ENCODE measurements at regions not wholly inside any gene's neighbourhood (a gene's known extent, or its start where the extent isn't known, plus 50 kb on each side); places are given as distances from the start of the nearest gene placed in this dataset.

DNA sequence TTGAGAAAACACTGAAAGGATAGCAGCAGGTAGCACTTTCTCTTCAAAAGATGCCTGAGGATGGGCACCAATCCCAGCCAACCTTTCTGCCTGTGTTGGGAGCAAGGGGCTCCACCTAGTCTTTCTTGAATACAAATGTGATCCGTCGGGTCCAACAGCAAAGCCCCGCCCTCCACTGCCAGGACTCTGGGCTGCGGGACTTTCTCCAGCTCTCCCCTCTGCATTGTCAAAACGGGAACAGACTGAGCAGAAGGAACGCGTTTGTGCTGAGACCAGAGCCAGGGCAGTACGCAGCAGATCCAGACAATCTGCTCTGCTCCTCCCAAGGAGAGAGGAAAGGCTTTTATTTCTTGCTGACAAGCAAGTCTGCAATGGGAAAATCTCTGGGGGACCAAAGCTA lies 139.7 kb downstream of the SEC61B start:
- H3K9me3 ChIP-seq (replicated peaks in 1 of 2; ENCODE audit: control insufficient read depth in 1 of 2, insufficient read depth in 1 of 2, low read length in 2 of 2), result no peaks in the 10 kb centered on the region
- H3K79me2 ChIP-seq (ENCODE audit: insufficient read depth, low read length), result no peaks in the 10 kb centered on the region
- intact Hi-C loops (cut with micrococcal nuclease), result no loop called here
- H3K36me3 ChIP-seq (replicated peaks in 1 of 2; ENCODE audit: control insufficient read depth in 1 of 2, insufficient read depth in 2 of 2, low read length in 2 of 2), result no peaks in the 10 kb centered on the region
- no peak overlapping the region for H3K4me2 ChIP-seq (replicated peaks; ENCODE audit: extremely low read depth, low read length, poor library complexity, severe bottlenecking)
- no peak overlapping the region for H2AFZ ChIP-seq (ENCODE audit: insufficient read depth, low read depth, low read length, poor library complexity, severe bottlenecking)
- no peaks in the 10 kb centered on the region for H3K4me1 ChIP-seq (ENCODE audit: control insufficient read depth in 1 of 2, insufficient read depth in 2 of 2, low read length in 2 of 2)
- Mint-ChIP-seq H3K4me1 (no peaks in the 10 kb centered on the region), H3K27me3 (ENCODE audit: low read depth in 3 of 3) (peaks cover 12 to 23% (median 18%) of the 10 kb centered on the region in 3 donors), H3K4me3 (peak overlapping the region in 1 of 2 donors; percentile 17), H3K36me3 (no peaks in the 10 kb centered on the region), H3K9me3 (no peaks in the 10 kb centered on the region), H3K27ac (no peak overlapping the region)
- TF ChIP-seq CTCF (IDR thresholded peaks at IDR 0.05), result no peak
- H3K27ac ChIP-seq (ENCODE audit: low read depth in 1 of 2, low read length in 2 of 2), result no peak overlapping the region
- peaks cover 3 to 14% of the 10 kb centered on the region in 2 donors for H3K27me3 ChIP-seq (ENCODE audit: control insufficient read depth in 2 of 2, insufficient read depth in 2 of 2, low read length in 2 of 2)
- no peak overlapping the region for H3K9ac ChIP-seq (ENCODE audit: insufficient read depth, low read length, poor library complexity, severe bottlenecking)
- no peak overlapping the region for H3K4me3 ChIP-seq (replicated peaks in 1 of 3; ENCODE audit: low read depth in 2 of 3, low read length in 3 of 3)
- 9% methylated on average over 8 of the region's 8 CpGs for WGBS (ENCODE audit: insufficient coverage)
- no peak for DNase-seq
- no peaks in the 10 kb centered on the region for H4K20me1 ChIP-seq (ENCODE audit: insufficient read depth, low read length)

GRCh38 chr9:99362321-99362720 lies 140.2 kb downstream of the SEC61B start:
- Histone ChIP-seq H3K27ac (ENCODE audit: low read depth in 1 of 2, low read length in 2 of 2) (no peak overlapping the region), H3K27me3 (ENCODE audit: control insufficient read depth in 2 of 2, insufficient read depth in 2 of 2, low read length in 2 of 2) (peaks cover 3 to 14% of the 10 kb centered on the region in 2 donors), H3K9ac (ENCODE audit: insufficient read depth, low read length, poor library complexity, severe bottlenecking) (no peak overlapping the region), H3K4me2 (replicated peaks; ENCODE audit: extremely low read depth, low read length, poor library complexity, severe bottlenecking) (no peak overlapping the region), H4K20me1 (ENCODE audit: insufficient read depth, low read length) (no peaks in the 10 kb centered on the region), H3K4me1 (ENCODE audit: control insufficient read depth in 1 of 2, insufficient read depth in 2 of 2, low read length in 2 of 2) (no peaks in the 10 kb centered on the region), H3K36me3 (replicated peaks in 1 of 2; ENCODE audit: control insufficient read depth in 1 of 2, insufficient read depth in 2 of 2, low read length in 2 of 2) (no peaks in the 10 kb centered on the region), H3K4me3 (replicated peaks in 1 of 3; ENCODE audit: low read depth in 2 of 3, low read length in 3 of 3) (no peak overlapping the region), H2AFZ (ENCODE audit: insufficient read depth, low read depth, low read length, poor library complexity, severe bottlenecking) (no peak overlapping the region), H3K9me3 (replicated peaks in 1 of 2; ENCODE audit: control insufficient read depth in 1 of 2, insufficient read depth in 1 of 2, low read length in 2 of 2) (no peaks in the 10 kb centered on the region), H3K79me2 (ENCODE audit: insufficient read depth, low read length) (no peaks in the 10 kb centered on the region)
- intact Hi-C loops (cut with micrococcal nuclease), result no loop called here
- no peak for DNase-seq
- H3K27ac Mint-ChIP-seq, result no peak overlapping the region
- H3K4me1 Mint-ChIP-seq, result peaks cover 3% of the 10 kb centered on the region
- H3K36me3 Mint-ChIP-seq, result no peaks in the 10 kb centered on the region
- H3K27me3 Mint-ChIP-seq (ENCODE audit: low read depth in 3 of 3), result peaks cover 13 to 23% (median 18%) of the 10 kb centered on the region in 3 donors
- no peak overlapping the region for H3K4me3 Mint-ChIP-seq
- no peak for TF ChIP-seq CTCF (IDR thresholded peaks at IDR 0.05)
- H3K9me3 Mint-ChIP-seq, result no peaks in the 10 kb centered on the region

Measured in CD14-positive monocyte (primary cell).